Mucosa of gallbladder (tissue), 1 donor: ENCODE measurements at regions not wholly inside any gene's neighbourhood (a gene's known extent, or its start where the extent isn't known, plus 50 kb on each side); places are given as distances from the start of the nearest gene placed in this dataset.

Source experiments
- DNase-seq: peaks from one replicate; pipeline ENCODE4 v3.0.0-alpha.2; 2020; ENCODE audit warnings: low spot score
- donor health status: DM: no; HTN: no; CAD: no.

DNA sequence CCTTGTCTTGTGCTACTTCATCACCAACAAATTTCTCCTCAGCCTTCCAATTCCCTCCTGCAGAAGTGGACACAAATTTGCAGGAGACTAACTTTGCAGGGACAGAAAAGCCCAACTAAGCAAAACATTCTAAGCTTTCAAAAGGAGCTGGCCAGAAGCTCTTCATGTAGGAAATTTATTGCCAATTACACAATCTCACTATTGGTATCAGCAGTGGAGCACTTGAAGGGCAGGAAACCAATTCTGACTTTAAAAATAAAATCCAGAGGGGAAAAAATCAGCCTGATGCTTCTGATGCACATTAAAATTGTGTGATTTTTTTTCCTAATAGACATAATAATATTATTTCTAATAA lies 193.3 kb downstream of the LY86 start:
- DNase-seq = no peak

DNA sequence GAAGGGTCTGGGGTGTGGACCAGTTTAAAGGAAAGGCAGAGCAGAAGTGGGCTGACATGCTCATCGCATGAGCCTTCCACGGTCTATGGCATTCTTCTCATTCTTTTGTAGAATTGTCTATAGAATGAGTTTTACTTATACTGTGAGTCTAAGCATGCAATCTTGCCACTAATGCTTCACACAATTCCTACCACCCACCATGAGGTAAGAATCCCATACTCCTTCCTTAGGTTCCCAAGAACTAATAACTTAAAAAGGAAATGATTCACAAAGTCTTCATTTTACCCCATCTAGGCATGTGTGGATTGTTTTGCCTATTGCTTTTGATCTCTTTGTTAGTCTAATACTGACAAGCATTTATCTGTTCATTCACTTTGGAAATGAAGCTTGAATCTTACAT lies 195.2 kb downstream of the LY86 start:
- DNase-seq = no peak

DNA sequence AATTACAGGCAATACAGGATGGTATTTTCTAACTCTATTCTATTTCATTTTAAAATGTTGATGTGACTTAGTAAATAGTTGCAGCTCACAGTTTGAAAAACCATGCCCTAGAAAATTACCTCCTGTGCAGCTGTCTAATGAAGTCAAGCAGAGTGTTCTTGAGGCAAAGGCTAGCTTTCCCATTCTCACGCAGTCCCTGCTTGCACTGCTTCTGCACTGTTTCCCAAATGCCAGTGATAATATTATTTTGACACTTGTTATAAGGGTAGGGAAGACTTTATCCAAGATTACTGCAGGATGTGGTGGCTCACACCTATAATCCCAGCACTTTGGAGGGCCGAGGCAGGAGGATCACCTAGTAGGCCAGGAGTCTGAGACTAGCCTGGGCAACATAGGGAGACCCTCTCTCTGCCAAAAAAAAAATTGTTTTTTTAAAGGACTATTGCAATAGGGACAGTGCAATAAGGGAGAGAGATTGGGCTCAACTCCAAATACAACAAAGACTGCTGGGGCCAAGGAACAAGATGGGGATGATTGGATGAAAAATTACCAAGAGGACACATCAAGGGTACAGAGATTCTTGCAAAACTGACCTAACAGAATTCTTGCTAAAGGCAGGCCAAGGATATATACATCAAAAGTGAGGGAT lies 196.1 kb downstream of the LY86 start:
- no peak for DNase-seq

DNA sequence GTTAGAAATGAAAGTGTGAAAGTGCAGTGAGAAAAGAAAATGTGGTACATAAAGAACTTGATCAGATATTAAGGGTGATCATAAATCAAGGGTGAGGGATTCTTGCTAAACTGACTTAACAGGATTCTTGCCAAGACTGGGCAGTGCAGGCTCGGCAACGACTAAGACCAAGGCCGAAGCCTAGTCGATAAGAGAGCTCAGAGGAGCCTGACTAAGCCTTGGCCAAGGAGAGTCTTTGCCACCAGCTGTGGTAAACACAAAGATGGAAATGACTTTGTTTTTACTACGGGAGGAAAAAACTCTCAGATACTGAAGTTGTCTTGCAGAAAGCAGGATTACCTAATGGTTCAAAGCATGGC lies 196.6 kb downstream of the LY86 start:
- DNase-seq = no peak

DNA sequence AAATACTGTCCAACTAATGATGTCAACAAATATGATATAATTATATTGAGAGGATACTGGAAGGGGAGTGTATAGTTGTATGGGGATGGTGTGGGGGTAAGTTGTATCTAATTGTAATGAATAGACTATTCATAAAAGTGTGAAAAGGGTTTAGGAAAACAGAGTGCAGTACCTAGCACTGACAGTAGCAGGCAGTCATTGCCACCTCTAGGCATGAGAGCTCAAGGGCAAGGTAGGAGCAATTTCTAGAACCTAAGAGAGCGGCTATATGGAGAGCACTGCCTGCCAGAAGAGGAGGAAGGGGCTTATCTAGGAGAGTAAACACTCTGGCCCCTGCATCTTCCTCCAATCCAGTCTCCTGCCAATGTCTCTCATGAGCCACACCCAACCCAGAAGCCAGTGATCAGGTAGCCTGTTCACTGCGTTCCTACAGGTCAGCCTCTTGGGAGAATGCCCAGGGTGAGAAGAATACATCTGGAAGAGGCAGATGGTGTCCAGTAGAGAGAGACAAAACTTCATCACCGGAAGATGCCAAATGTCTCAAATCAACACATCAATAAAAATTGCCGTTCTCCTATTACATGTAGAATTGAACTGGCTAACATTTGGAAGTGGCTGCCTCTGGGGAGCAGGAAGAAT lies 200.0 kb downstream of the LY86 start:
- DNase-seq = peak; percentile 28

DNA sequence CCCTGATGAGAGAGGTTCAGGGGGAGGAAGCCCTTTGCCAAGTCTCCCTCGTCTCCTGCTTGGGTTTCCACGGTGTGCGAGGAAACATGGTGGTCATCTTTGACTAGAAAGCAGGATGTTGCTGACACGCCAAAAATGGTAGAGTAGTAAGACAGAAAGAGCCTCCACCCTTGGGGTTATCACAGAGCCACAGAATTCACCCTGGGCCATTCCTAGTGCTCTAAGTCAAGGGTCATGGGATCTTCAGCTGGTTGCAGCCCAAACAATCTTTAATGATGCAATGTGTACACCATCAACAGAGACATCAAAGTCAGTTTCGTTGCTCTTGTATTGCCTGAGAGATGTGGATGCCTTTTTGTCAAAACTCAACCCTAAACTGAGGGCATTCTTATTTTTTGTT lies 201.9 kb downstream of the LY86 start:
- no peak for DNase-seq

DNA sequence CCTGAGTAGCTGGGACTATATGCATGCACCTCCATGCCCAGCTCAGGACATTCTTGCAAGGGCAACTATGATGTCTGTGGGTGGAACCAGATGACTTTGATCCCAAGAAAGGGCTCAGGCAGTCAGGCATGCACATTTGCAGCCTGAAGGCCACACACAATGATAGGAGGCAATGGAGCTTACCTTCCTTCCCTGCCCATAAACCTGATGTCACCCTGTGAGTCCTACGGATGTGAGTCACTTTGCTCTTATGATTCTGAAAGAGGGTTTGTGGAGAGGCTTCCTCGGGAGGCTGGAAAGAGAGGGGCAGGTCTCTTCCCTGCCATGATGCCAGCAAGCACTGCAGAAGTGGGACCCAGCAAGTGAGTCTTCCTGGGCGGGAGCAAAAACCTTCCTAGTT lies 202.4 kb downstream of the LY86 start:
- no peak for DNase-seq

DNA sequence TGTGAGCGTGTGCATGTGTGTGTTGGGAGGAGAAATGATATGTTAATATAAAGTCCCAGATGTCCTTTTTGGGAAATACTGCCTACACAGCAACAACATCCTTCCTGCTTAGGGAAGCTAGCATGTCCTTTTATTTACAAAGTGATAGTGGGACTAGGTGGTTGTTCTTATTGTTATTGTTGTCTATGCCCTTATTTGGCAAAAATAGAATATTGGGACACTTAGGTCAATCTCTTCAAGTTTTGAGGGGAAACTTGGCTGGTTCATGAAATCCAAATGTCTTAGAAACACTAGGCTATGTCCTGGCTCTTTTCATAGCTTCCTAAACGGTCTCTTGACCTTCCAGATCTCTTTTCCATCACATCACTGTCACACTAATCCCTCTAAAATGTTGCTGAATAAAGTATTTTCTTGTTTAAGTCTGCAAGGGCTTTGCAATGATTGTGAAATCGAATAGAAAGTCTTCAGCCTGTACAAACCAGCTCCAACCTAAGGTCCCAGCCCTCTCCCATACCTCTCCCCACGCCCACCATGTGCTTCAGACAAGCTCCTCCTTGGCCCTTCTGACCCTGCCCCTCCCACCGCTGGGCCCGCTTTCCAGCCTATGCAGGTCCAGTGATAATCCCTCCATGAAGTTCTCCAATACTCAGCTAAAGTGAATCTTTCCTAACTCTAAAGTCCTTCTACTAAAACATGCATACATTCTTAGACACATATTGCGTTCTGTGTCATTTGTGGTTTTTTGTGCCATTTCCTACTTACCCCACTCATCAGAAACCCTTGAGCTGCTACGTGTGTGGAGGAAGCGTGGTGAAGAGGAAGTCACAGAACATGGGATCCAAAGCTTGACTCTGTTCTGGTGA lies 205.1 kb downstream of the LY86 start:
- no peak for DNase-seq

DNA sequence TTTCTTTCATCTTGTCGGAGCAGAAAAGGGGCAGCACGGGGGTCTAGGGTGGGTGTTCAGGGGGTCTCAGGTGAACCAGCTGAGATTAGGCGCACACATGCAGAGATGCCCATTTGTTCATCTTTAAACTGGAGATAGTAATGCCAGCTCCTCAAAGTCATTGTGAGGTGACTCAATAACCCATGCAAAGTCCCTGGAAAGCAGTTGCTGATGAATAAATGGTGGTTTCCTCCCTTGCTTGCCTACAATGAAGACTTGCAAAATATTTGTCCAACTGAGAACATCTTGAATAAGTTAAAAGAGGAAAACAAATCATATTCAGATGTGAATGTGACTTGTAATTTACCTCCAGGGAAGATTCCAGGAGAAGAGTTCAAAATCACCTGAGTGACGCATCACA lies 206.9 kb downstream of the LY86 start:
- DNase-seq = no peak

DNA sequence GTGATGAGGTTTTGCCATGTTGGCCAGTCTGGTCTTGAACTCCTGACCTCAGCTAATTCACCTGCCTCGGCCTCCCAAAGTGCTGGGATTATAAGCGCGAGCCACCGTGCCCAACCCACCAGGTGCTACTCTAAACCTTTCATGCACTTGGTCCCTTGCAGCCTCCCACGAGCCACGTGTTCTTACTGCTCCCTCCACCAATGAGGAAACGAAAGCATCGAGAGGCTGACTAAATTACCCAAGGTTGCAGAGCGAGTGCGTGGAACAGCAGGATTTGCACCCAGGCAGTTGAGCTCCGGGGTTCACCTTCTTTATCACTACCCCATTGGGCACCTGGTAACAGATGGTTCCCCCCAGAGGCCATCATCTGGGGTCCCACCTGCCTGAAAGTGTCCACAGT lies 208.3 kb downstream of the LY86 start:
- no peak for DNase-seq

DNA sequence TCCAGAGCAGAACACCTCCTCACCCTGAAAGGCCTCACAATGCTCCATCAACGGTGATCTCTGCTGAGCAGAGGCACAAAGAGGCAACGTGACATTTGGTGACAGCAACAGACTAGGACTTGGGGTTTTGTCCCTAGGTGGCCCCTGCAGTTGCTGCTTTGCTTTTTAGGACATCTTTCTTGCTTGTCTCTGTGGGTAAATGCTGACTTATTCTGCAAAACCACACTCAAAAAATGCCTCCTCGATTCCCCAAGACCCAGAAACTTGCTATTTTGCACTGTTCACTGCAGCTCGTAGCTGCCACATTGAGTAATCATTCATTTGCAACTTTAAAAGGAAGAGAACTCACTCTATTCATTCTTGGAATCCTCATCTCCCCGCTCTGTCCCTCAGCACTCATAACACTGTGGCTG lies 209.9 kb downstream of the LY86 start:
- no peak for DNase-seq

DNA sequence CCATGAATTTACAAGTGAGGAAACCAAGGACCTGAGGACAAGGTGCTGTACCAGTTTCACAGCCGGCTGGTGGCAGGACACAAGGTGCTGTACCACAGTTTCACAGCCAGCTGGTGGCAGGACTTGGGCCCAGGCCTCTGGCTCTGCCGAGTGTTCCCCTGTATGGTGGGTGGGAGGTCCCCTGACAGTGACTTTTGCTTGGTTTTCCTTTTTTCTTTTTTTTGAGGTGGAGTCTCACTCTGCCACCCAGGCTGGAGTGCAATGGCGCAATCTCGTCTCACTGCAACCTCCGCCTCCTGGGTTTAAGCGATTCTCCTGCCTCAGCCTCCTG lies 212.4 kb downstream of the LY86 start:
- DNase-seq = no peak

DNA sequence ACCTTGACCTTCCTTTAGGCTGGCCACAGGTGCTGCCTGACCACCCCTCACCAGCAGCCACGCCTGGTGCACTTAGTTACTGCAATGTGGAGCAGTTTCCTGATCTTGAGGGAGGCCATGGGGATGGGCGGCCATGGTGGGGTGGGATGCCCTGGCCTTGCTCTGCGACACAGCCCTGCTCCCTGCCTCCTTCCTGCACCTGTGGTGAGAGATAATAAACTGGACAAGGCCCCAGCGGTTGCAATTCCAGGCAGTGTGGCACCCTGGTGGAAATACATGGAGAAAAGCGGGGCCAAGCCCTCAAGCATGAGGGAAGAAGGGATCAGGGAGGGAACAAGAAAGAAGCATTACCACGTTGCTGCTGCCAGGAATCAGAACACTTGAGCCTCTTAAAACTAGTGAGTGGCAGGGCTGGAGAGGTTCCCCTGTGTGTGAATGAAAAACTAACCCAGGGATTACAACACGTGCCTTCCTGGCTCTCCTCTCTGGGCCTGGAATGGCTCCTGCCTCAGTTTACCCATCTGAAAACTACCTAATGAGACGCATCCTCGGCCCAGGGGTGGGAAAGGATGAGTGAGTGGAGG lies 213.2 kb downstream of the LY86 start:
- no peak for DNase-seq

DNA sequence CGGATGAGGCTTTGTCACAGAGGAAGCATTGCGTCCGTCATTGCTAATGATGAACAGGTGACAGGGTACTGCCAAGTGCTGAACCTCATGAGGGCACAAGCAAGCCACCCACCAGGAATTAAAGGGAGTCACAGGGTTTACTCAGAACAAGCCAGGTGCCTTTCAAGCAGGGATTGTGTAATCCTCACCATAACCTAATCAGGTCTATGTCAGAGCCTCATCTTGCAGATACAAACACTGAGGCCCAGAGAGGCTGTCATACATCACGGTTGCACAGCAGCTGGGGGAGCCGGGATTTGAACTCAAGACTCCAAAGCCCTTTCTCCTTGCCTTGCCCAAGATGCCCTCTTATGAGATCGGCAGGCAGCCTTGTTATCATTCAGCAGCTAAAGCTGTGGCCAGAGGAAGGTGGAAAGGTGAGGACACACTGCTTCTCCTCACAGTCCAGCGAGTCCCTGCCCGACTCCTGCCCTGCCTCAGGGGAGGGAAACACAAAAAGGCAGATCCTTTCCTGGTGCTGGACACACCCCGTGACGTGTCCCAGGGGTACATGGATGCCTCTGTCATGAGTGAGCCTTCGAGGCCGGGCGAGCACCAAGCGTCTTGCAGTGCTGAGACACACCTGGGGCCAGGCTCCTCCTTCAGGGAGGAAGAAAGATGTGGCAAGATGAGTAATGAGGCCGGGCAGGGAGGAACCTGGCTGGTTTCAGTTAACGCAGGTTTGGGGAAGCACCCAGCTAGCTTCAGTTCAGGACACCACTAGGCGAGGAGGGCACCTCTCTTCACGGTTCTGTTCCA lies 214.9 kb downstream of the LY86 start:
- DNase-seq = peak; percentile 44

DNA sequence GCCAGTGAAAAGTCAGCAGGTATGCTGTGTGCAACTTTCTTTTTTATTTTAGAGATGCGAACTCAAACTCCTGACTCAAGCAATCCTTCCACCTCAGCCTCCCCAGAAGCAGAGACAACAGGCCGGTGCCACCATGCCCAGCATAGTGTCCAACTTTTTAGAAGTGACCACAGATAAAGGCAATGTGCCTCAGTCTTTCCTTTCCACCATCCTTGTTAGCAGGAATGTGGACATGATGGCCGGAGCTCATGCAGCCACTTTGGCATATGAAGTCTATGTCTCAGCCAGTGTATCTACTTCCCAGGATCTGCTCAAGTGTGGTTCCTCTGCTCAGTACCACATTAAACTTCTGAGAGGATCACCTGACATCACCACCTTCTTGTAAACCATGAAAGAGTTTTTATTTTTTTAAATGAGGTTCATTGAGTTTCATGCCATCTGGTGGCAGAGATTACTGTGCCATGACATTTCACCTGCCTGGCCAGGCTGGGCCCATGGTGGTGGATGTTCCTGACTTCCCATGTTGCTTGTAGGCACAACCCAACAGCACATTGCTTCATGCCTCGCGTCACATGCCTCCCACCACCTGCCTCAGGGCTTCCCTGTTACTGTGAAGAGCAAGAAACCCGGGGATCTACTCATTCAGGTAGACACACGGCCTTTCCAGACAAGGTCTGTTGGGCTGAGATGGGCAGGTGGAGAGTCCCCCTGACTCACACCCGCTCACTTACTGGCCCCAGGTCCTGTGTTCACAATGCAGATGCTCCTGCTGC lies 216.5 kb downstream of the LY86 start:
- no peak for DNase-seq

DNA sequence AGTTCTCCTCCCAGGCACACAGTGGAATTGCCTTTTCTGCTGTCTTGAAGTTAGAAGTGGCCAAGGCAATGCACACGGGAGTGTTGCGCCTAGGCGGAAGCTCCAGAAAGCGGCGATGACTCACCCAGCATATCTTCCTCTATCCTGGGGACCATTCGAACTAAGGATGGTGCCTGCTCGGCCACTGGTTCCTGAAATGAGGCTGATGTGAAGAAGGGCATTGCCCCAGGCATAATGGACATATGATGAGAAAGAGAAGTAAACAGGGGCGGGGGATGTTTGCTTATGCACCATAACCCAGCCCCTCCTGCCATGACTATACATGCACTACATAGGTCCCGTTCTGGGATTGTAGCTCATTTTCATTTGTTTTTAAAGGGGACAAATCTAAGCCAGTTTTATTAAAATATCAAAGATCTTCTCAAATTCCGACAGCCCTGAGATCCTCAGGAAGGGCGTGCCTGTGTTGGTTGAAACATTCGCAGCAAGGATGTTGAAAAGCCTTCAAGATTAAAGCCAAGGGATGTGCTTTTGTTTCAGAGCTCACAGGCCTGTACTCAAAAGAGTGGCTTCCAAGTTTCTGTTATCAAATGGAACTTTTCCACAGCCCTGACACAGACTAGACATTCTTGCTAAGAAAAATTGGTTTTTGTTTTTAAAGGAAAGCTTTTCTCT lies 218.5 kb downstream of the LY86 start:
- peak; percentile 47 for DNase-seq

DNA sequence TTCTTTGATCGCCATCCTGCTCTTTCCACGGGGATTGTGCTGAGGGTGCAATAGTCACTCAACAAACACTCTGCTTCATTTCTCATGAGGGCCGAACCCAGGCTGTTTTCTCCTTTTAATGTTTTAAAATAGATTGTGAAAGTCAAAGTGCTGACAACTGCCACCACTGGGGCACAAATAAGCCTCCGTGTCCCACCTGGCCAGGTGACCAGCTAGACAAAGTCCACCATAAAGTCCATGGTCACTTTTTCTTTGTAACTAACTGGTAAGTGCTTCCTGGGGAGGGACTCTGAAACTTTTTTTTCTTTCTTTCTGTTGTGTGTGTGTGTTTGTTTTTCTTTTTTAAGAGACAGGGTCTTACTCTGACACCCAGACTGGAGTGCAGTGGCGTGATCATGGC lies 219.8 kb downstream of the LY86 start:
- no peak for DNase-seq

DNA sequence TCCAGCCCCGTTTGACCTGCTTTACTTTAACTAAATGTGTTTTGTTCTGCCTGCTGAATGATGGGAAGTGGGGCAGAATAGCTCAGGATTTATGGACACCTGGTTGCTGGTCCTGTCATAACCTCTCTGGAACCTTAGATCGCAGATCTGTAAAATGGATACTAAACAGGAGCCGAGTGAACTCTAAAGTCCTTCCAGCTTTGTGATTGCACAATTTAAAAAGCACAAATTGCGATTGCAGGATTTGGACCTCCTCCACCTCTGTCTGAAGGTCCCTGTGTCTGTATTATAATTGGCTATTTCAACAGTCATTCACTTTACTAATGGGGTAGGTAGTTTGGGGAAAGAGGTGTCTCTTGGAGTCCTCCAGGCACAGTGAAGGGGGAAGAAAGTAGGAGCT lies 220.4 kb downstream of the LY86 start:
- DNase-seq = no peak

DNA sequence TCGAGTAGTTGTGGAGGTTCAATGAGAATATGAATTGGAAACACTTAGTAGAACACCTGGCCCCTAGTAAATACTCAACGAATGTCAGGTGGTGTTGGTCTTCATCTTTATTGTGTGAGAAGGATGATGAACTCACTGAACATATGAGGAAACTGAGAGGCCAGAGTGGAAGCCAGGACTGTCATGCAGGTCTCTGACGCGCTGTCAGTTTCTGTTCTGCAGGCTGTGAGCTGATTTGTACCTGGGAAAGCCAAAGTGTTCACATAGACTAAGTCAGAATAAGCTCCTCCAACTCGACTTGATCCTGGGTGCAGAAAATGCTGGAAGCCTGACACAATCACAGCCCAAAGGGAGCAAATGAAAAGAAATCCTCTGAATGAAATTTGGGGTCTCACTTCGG lies 222.2 kb downstream of the LY86 start:
- no peak for DNase-seq

DNA sequence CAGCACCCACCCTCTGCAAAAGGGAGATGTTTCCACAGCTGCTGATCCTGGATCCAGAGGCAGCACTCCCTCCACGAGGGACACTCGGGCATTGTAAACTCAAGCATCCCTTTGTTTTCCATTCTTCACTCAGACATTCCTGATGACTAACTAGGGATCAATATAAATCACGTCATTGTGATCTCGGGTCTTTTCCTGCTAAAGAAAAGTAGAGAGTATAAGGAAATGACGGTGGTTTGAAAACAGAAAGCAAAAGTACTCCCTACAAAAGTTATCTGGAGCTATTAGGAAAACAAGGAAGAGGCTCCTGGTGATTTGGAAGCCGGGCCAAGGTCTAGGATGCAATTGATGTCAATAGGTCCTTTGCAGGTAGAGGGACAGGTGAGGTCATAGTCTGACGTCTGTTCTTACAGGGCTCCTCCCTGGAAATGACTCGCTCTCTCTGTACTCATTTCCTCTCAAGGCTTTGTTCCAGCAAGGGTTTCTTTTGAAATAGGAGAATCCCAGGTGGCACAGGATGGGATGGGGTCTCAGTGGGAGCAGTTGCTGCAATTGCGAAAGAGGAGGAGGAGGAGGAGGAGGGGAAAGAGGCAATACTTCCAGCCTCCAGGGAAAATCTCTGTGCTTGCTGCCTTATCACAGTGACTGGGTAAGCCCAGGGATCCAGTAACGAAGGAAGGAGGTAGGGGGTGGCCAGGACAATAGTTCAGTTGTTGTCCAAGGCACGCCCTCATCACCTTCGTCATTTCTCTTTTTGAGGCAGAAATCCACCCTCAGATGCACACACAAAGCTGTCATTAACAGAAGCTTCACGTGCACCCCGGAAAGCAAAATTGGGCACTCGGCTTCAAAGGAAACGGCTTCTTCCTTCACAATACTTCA lies 222.8 kb downstream of the LY86 start:
- peak; percentile 75 for DNase-seq
